Kasumi-1 (cell line): ENCODE measurements at regions not wholly inside any gene's neighbourhood (a gene's known extent, or its start where the extent isn't known, plus 50 kb on each side); places are given as distances from the start of the nearest gene placed in this dataset.
"Not testable (repeated sequence)": the region's sequence is repeated elsewhere in the genome, so short reads cannot be mapped to it uniquely, and the experiment has no call there.

Experiments
- DNase-seq, 2 experiments: peaks; one replicate each; lab custom pipeline; 2025; lab: John Stamatoyannopoulos, UW

DNA sequence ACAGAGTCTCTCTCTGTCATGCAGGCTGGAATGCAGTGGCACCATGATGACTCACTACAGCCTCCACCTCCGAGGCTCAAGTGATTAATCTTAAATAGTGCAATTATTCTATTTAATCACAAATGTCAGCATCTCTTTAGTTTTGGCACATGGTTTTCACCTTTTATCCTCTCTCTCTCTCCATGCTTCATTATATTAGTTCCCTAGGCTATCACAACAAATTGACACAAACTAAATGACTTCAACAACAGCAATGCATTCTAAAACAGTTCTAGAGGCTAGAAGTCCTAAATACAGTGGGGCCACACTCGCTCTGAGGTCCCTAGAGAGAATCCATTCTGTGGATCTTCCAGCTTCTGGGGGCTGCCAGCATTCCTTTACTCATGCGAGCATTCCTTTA lies 178.2 kb upstream of the ZNG1F start:
- not testable (repeated sequence) for DNase-seq

DNA sequence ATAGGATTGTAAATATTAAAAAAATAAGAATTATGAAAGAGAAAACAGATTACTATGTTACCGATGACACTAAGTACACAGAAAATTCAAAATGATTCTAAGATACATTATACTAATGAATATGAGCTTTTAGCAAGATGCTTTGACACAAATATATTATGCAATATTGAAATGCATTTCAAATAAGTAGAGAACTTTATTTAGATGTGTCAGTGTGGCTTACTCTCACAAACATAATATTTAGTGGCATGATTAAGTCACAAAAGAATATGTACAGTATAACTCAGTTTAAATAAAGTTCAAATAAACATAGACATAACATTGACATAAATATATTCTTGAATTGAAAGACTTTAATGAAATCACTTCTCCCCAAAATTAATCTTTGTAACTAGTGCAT lies 172.7 kb upstream of the ZNG1F start:
- DNase-seq, result not testable (repeated sequence)

DNA sequence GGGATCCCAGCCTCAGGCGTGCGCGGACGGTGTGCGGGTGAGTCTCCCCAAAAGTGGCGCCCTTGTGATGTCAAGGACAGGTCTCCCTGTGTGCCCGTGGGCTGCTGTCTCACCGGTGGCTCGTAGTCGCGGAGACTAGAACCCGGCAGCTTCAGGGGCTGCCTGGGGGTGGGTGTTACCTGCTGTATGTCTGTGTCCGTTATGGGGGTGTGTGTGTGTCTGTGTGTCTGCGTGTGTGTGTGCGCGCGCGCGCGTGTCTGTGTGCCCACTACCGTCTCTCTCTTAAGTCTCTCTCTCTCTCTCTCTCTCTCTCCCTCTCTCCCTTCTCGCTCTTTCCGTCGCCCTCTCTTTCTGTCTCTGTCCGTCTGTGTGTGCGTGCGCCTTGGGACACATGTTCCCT lies 170.0 kb upstream of the ZNG1F start:
- peak; percentile 20 to 21 for DNase-seq

DNA sequence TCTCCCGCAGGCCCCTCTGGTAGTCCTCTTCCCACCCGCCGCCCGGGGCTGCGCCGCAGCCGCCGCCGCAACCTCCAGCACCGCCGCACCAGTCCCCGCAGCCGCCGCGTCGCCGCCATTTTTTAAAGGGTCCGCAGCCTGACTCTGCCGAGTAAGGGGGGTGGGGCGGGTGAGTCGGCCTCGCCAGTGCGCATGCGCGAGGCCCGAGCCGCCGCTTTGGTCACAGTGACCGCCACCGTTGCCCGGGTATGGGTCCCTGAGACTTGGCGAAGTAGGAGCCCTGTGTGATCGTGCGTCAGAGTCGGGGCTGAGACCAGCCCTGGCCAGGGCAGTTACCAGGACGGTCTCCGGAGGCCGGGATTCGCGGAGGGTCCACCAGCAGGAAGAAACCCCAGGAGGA lies 169.6 kb upstream of the ZNG1F start:
- DNase-seq, result peak; percentile 34 to 37

DNA sequence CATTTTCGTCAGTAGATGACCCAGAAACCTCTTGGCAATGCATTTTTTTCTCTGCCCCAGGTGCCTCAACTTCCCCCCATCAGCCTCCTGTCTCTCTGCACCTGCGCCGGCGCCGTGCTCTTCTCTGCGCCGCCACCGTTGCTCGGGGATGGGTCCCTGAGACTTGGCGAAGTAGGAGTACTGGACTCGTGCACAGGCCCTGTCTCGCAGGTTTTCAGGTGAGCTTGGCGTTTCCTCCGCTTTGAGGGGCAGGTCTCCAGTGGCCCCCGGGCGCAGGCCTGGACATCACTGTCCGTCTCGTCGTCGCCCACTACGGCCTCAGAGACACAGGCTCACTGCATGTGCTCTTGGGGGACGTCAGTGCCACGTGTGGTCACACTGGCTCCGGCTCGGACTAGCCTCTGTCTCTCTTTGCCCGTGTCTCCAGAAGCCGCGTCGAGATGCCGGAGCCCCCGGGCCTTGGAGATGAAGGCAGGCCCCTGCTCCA lies 168.8 kb upstream of the ZNG1F start:
- not testable (repeated sequence) for DNase-seq

DNA sequence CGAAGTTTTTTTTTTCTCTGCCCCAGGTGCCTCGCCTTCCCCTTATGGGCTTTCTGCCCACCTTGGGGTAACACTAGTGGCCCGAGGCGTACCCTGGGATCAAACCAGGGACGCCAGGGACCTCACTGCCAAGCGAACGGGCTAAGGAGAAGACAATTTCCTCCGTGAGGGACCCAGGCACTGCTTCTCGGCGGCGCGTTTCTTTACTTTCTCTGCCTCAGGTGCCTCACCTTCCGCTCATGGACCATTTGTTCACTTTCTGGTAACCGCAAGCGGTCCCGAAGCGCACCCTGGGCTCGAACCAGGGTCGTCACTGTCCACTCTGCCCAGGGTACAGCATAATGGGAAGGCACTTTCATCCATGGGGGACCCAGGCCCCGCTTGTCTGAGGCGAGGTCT lies 168.2 kb upstream of the ZNG1F start:
- not testable (repeated sequence) for DNase-seq

DNA sequence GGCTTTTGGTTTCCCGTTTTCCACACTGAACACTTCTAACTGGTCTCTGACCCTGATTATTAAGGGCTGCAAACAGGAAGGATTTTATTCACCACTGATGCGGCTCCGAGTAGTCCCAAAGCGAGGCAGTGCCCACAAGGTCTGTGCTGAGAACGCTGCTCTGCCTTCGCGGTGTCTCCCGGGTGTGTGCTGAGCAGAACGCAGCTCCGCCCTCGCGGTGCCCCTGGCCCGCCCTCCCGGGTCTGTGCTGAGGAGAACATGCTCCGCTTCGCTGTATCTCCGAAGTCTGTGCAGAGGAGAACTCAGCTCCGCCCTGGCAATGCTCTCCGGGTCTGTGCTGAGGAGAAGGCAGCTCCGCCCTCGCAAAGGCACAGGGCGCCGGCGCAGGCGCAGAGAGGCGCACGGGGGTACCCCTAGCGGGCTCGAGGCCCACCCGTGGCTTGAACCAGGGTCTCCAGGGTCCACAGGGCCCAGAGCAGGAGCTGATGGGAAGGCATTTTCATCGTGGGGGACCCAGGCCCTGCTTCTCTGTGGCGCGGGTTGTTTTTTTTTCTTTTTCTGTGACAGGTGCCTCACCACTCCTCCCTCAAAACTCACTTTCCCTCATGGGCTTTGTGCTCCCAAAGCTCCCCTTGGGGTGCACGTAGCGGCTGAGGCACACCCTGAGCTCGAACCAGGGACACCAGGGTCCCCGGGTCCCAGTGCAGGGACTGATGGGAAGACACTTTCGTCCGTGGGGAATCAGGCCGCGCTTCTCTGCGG lies 167.7 kb upstream of the ZNG1F start:
- not testable (repeated sequence) for DNase-seq

DNA sequence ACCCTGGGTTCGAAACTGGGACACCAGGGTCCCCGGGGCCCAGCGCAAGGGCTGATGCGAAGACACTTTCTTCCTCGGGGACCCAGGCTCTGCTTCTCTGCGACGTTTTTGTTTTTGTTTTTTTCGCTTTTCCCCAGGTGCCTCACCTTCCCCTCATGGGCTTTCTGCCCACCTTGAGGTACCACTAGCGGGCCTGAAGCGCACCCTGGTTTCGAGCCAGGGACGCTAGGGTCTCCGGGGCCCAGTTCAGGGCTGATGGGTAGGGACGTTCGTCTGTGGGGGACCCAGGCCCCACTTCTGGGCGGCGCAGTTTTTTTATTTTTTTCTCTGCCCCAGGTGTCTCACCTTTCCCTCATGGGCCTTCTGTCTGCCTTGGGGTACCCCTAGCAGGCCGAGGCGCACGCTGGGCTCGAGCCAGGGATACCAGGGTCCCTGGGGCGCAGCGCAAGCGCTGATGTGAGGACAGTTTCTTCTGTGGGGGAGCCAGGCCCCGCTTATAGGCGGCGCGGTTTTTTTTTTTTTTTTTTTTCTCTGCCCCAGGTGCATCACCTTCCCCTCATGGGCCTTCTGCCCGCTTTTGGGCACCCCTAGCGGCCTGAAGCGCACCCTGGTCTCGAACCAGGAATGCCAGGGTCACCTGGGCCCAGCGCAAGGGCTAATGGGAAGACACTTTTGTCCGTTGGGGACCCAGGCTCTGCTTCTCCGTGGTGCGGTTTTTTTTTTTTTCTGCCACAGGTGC lies 166.8 kb upstream of the ZNG1F start:
- DNase-seq, result not testable (repeated sequence)

DNA sequence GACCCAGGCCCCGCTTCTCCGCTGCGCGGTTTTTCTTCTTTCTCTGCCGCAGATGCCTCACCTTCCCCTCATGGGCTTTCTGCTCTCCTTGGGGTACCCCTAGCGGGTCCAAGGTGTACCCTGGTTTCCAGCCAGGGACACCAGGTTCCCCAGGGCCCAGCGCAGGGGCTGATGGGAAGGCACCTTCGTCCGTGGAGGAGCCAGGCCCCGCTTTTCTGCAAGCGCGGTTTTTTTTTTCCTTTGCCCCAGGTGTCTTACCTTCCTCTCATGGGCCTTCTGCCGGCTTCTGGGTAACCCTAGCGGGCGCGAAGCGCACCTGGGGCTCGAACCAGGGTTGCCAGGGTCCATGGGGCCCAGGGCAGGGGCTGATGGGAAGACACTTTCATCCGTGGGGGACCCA lies 165.9 kb upstream of the ZNG1F start:
- DNase-seq, result not testable (repeated sequence)

DNA sequence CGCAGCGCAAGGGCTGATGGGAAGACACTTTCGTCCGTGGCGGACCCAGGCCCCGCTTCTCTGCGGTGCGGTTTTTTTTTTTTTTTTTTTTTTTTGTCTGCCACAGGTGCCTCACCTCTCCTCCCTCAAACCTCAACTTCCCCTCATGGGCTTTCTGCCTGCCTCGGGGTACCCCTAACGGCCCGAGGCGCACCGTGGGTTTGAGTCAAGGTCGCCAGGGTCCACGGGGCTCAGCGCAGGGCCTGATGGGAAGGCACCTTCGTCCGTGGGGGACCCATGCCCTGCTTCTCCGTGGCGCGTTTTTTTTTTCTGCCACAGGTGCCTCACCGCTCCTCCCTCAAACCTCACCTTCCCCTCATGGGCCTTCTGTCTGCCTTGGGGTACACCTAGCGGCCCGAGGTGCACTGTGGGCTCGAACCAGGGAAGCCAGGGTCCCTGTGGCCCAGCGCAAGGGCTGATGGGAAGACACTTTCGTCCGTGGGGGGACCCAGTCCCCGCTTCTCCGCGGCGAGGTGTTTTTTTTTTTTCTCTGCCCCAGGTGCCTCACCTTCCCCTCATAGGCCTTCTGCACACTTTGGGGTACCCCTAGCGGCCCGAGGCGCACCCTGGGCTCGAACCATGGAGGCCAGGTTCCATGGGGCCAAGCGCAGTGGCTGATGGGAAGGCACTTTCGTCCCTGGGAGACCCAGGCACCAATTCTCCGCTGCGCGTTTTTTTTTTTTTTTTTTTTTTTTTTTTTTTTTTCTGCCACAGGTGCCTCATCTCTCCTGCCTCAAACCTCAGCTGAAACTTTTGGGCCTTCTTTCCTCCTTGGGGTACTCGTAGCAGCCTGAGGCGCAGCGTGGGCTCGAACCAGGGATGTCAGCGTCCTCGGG lies 165.2 kb upstream of the ZNG1F start:
- DNase-seq, result not testable (repeated sequence)

DNA sequence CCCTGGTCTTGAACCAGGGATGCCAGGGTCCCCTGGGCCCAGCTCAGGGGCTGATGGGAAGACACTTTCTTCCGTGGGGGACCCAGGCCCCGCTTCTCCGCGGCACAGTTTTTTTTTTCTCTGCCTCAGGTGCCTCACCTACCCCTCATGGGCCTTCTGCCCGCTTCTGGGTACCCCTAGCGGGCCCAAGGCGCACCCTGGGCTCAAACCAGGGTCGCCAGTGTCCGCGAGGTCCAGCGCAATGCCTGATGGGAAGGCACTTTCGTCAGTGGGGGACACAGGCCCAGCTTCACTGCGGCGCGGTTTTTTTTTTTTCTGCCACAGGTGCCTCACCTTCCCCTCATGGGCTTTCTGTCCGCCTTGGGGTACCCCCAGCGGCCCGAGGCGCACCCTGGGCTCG lies 163.9 kb upstream of the ZNG1F start:
- not testable (repeated sequence) for DNase-seq

DNA sequence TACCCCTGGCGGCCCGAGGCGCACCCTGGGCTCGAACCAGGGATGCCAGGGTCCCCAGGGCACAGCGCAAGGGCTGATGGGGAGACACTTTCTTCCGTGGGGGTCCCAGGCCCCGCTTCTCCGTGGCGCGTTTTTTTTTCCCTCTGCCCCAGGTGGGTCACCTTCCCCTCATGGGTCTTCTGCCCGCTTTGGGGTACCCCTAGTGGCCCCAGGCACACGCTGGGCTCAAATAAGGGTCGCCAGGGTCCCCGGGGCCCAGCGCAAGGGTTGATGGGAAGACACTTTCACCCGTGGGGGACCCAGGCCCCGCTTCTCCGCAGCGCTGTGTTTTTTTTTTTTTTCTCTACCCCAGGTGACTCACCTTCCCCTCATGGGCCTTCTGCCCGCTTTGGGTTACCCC lies 163.3 kb upstream of the ZNG1F start:
- DNase-seq, result not testable (repeated sequence)

DNA sequence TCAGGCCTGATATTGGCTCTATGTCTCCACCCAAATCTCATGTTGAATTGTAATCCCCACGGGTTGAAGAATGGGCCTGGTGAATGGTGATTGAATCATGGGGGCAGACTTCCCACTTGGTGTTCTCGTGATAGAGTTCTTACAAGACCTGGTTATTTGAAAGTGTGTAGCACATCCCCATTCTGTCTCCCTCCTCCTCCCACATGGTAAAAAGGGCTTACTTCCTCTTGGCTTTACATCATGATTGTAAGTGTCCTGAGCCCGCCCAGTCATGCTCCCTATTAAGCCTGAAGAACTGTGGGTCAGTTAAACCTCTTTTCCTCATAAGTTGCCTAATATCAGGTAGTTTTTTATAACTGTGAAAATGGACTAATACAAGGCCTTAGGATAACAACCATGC lies 158.8 kb upstream of the ZNG1F start:
- DNase-seq, result not testable (repeated sequence)

DNA sequence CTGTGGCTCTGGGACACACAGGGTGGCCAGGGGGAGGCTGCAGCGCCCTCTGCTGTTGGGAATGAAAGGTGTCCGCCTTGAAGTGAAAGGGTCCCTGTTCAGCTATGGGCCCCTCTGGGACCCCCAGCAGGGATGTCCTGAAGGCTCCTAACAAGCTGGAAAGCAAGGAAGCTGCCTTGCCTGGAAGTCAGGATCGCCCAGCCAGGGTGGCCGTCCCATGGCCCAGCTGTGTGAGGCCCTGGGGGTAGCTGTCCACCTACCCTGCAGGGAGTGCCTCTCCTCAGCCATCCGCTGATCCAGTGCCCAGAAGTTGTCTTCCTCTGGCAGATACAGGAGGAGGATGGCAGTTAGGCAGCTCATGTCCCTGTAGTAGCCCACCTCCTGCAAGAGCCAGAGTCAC lies 143.4 kb upstream of the ZNG1F start:
- not testable (repeated sequence) for DNase-seq

DNA sequence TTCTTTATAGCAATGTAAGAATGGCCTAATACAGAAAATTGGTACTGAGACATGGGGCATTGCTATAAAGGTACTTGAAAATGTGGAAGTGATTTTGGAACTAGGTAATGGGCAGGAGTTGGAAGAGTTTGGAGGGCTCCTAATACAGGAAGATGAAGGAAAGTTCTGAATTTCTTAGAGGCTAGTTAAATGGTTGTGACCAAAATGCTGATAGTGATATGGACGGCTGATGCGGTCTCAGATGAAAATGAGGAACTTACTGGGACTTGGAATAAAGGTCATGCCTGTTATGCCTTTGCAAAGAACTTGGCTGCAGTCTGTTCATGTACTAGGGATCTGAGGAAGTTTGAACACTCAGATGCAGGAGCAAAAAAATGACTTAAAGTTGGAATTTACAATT lies 132.2 kb upstream of the ZNG1F start:
- not testable (repeated sequence) for DNase-seq

DNA sequence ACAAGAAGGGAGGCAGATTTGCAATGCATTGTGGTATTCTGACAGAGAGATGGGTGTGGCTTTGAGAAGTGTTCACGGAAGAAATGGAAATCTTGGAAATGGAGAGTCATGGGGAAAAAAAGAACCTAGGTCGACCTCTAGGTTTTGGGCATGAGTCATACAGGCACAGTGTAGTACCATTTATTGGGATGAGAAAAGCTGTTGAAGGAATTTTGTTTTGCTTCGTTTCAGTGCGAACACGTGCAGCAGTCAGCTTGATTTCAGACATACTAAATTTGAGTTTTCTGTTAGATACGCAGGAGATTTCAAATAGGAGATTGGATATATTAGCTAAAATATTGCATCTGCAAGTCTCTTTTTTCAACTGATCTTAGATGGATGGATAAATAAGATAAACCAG lies 119.8 kb upstream of the ZNG1F start:
- DNase-seq, result not testable (repeated sequence)

DNA sequence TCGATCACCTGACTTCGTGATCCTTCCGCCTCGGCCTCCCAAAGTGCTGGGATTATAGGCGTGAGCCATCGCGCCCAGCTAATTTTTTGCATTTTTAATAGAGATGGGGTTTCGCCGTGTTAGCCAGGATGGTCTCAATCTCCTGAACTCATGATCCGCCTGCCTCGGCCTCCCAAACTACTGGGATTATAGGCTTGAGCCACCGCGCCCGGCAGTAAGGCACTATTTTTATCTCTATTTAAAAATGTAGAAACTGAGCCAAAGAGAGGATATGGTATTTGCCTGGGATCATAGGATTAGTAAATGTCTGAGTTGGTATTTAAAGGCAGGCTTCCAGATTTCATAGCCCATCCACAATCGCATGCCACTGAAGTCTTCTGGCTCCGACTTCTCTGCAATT lies 96.6 kb upstream of the ZNG1F start:
- not testable (repeated sequence) for DNase-seq

DNA sequence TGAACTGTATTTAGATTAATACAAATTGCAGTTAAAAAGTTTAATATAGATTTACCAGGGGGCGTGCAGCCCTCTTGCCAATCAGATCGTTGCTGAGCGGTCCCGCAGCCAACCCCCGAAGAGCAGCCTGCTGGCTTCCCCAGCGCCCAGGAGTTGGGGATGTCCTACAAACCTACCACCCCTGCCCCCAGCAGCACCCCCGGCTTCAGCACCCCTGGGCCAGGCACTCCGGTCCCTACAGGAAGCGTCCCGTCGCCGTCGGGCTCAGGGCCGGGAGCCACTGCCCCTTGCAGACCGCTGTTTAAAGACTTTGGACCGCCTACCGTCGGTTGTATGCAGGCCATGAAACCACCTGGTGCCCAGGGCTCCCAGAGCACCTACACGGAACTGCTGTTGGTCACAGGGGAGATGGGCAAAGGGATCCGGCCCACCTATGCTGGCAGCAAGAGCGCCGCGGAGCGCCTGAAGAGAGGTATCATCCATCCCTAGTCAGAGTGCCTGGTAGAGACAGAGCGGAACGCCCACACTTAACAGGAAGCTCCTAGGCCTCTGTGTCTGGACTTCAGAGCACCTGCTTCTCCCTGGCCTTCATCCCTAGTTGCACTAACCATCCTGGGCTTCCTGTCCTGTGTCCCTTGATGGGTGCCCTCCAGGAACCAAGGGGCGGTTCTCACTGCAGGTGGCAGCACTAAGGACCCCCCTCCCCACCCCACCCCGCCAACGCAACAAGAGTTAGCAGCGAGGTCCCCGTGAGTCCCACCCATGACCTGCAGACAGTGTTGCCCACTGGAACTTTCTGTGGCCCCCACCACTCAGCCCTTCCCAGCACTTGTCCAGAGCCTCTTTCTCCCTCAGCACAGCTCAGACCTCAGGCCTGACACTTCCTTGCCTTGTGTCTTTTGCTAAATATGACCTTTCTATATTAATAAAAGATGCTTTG lies 91.5 kb upstream of the ZNG1F start:
- DNase-seq, result not testable (repeated sequence)

DNA sequence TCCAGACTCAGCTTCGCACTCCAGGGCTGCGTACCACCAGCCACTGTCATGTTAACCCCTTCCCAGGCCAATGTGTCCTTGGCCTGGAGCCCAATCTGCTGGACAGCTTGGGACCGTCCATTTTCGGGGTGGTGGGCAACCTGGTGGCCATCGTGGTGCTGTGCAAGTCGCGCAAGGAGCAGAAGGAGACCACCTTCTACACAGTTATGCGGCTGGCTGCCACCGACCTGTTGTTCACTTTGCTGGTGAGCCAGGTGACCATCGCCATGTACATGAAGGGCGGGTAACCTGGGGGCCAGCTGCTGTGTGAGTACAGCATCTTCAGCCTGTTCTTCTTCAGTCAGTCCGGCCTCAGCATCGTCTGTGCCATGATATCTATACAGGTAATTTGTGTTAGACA lies 90.3 kb upstream of the ZNG1F start:
- DNase-seq, result not testable (repeated sequence)

DNA sequence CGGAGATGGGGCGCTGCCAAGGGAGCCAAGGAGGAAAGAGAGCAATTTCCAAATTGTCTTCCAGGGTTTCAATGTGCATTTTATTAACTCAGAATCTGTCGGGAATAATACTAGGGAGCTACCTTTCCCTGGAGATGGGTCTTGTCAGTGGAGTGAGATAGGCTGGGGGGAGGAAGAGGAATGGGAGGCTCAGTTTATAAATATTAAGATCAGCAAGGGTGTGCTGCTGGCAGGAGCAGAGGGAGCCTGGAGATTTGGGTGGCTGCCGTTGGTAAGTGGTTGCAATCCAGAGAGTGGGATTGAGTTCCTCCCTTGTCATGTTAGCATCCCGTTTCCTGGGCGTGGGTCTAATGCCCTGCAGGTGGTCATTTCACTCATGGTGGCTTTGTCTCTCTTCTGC lies 89.9 kb upstream of the ZNG1F start:
- DNase-seq, result not testable (repeated sequence)
